ENCODE measurements at regions not wholly inside any gene's neighbourhood (a gene's known extent, or its start where the extent isn't known, plus 50 kb on each side); places are given as distances from the start of the nearest gene placed in this dataset.

- no peak overlapping the region for H3K56ac ChIP-seq (ENCODE audit: insufficient read length, low read depth, low read length)
- no peak overlapping the region for H3T11ph ChIP-seq (ENCODE audit: low read length)
- H2BK12ac ChIP-seq (ENCODE audit: insufficient read length, low read depth, low read length): no peak overlapping the region
- no peak overlapping the region for H2AK5ac ChIP-seq (ENCODE audit: insufficient read length, low read length)
- no CpG with 5 or more reads among the region's 4 CpGs for WGBS (ENCODE audit: extremely low coverage, insufficient read length, low lambda C conversion rate)
- Mint-ChIP-seq H3K9me3 (peaks cover 0 to 2% of the 10 kb centered on the region in 2 experiments; a peak in 1 of 5 replicates), H3K36me3 (ENCODE audit: insufficient read depth in 1 of 3, low read depth in 3 of 3) (peaks cover 4 to 8% (median 5%) of the 10 kb centered on the region in 3 experiments; a peak in 5 of 7 replicates), H3K4me3 (no peak overlapping the region), H3K27me3 (ENCODE audit: low read depth) (no peaks in the 10 kb centered on the region), H3K27ac (no peak overlapping the region; a peak in 1 of 7 replicates), H3K4me1 (peaks cover 25 to 28% of the 10 kb centered on the region in 2 experiments)
- no peaks in the 10 kb centered on the region for H3K27me3 ChIP-seq (ENCODE audit: insufficient read depth, low read length)
- H3K79me2 ChIP-seq (ENCODE audit: insufficient read depth, low read length): no peaks in the 10 kb centered on the region
- H4K20me1 ChIP-seq (ENCODE audit: control insufficient read depth, insufficient read depth, insufficient read length): no peaks in the 10 kb centered on the region
- no peak overlapping the region for H3K4me2 ChIP-seq (ENCODE audit: insufficient read depth, insufficient read length, low read length)
- H3K9ac ChIP-seq (ENCODE audit: extremely low read depth, insufficient read length, low read length): no peak overlapping the region
- no peak overlapping the region for H4K5ac ChIP-seq (ENCODE audit: insufficient read length, low read depth, low read length)
- H2BK120ac ChIP-seq (ENCODE audit: low read depth, low read length, poor library complexity, severe bottlenecking): no peak overlapping the region
- no peak overlapping the region for H3K4ac ChIP-seq (ENCODE audit: low read depth, low read length)
- H4K8ac ChIP-seq (replicated peaks; ENCODE audit: insufficient read length, low read depth, low read length): no peak overlapping the region
- no peak overlapping the region for H3K23ac ChIP-seq (ENCODE audit: insufficient read length, low read depth, low read length)
- no peaks in the 10 kb centered on the region for H3K9me3 ChIP-seq (ENCODE audit: control insufficient read depth, low read depth, low read length)
- no peak overlapping the region for H2BK15ac ChIP-seq (ENCODE audit: low read depth, low read length)
- no peaks in the 10 kb centered on the region for H3K79me1 ChIP-seq (ENCODE audit: insufficient read depth, low read depth, low read length, poor library complexity, severe bottlenecking)
- no peak overlapping the region for H2BK20ac ChIP-seq (ENCODE audit: low read depth, low read length, poor library complexity, severe bottlenecking)
- TF ChIP-seq, protein P1, sequence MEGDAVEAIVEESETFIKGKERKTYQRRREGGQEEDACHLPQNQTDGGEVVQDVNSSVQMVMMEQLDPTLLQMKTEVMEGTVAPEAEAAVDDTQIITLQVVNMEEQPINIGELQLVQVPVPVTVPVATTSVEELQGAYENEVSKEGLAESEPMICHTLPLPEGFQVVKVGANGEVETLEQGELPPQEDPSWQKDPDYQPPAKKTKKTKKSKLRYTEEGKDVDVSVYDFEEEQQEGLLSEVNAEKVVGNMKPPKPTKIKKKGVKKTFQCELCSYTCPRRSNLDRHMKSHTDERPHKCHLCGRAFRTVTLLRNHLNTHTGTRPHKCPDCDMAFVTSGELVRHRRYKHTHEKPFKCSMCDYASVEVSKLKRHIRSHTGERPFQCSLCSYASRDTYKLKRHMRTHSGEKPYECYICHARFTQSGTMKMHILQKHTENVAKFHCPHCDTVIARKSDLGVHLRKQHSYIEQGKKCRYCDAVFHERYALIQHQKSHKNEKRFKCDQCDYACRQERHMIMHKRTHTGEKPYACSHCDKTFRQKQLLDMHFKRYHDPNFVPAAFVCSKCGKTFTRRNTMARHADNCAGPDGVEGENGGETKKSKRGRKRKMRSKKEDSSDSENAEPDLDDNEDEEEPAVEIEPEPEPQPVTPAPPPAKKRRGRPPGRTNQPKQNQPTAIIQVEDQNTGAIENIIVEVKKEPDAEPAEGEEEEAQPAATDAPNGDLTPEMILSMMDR (conservative IDR thresholded peaks at IDR 0.05): no peak
- no peaks in the 10 kb centered on the region for H3K23me2 ChIP-seq (ENCODE audit: insufficient read length, low read depth, low read length, poor library complexity, severe bottlenecking)
- H2AFZ ChIP-seq (ENCODE audit: low read length): no peak overlapping the region
- no peak overlapping the region for H3K18ac ChIP-seq (ENCODE audit: insufficient read length, low read depth, low read length)
- no peaks in the 10 kb centered on the region for H3K4me1 ChIP-seq (ENCODE audit: insufficient read depth, low read length)
- no peak overlapping the region for H3K14ac ChIP-seq (ENCODE audit: insufficient read depth, low read length)
- DNase-seq: no peak
- H3K27ac ChIP-seq (ENCODE audit: insufficient read length, low read depth, low read length): no peak overlapping the region
- no peak overlapping the region for H4K91ac ChIP-seq (ENCODE audit: insufficient read length, low read depth, low read length)
- H2BK5ac ChIP-seq (ENCODE audit: insufficient read length, low read length): no peak overlapping the region
Observed at GRCh38 chr4:153075836-153076518, 128.3 kb upstream of the TRIM2 start.

Data from H9 (cell line).